ENCODE measurements at regions not wholly inside any gene's neighbourhood (a gene's known extent, or its start where the extent isn't known, plus 50 kb on each side); places are given as distances from the start of the nearest gene placed in this dataset.

DNA sequence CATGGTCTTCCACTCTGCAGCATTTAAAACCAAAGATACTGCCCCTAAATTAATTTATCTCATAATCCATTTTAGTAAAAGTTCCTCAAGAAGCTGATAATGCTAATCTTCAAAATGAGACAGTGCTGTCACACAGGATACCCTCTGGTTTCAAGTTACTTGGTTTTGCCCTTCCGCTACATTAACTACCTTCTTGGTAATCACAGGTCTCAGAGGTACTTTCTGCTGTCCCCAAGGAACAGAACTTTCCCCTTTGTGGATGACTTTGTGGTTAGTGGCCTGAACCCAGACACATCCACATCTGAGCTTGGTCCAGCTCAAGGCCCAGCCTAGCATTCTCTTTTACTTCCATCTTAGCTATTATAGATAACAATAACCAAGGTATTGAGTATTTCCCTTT lies 88.8 kb upstream of the TMEM26 start:
- no peak for DNase-seq (ENCODE audit: low spot score)
- no TSS peak for BruUV-seq (replicated peaks)

DNA sequence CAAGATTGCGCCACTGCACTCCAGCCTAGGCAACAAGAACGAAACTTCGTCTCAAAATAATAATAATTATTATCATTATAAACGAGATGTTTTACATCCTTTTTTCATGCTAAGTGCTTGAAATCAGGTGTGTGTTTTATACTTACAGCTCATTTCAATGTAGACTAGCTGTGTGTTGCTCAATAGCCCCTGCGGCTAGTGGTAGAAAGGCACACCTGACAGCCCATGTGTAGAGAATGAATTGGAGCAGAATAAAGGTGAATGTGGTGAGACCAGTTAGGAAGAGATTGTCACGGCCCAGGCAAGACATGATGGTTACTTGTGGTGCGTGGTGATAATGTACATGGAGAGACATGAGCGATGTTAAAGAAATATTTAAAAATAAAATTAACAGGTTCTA lies 86.7 kb upstream of the TMEM26 start:
- Histone ChIP-seq H3K4me1 (ENCODE audit: insufficient read depth, low read length, poor library complexity, severe bottlenecking) (no peaks in the 10 kb centered on the region), H4K20me1 (ENCODE audit: insufficient read depth, low read length) (no peaks in the 10 kb centered on the region), H3K9me3 (ENCODE audit: low read length) (no peaks in the 10 kb centered on the region), H2AFZ (ENCODE audit: low read length) (no peak overlapping the region), H3K4me2 (ENCODE audit: low read length) (no peak overlapping the region), H3K9me2 (ENCODE audit: insufficient read depth, low read length) (no peaks in the 10 kb centered on the region), H3K36me3 (ENCODE audit: insufficient read depth, low read length) (no peaks in the 10 kb centered on the region), H3K4me3 (ENCODE audit: low read depth, low read length, poor library complexity, severe bottlenecking) (no peak overlapping the region), H3K79me2 (ENCODE audit: insufficient read depth, low read depth, low read length) (no peaks in the 10 kb centered on the region), H3K27ac (ENCODE audit: low read depth, low read length, poor library complexity, severe bottlenecking) (no peak overlapping the region)
- BruUV-seq (replicated peaks) = no TSS peak
- no peak for DNase-seq (ENCODE audit: low spot score)
- CTCF ChIA-PET (ENCODE audit: unreplicated experiment) = no interaction called here
- intact Hi-C loops (cut with micrococcal nuclease; ENCODE audit: unreplicated experiment) = no loop called here
- POLR2A ChIA-PET = interaction anchor here (0.6 to 0.9 kb wide), 2 partner anchors 9 to 526 kb away, joined by 3 read pairs; no protein-coding TSS in a partner anchor
- no peak for TF ChIP-seq EZH2phosphoT487 (IDR thresholded peaks at IDR 0.05; ENCODE audit: borderline replicate concordance, low read depth, low read length)
- TF ChIP-seq, protein P1, sequence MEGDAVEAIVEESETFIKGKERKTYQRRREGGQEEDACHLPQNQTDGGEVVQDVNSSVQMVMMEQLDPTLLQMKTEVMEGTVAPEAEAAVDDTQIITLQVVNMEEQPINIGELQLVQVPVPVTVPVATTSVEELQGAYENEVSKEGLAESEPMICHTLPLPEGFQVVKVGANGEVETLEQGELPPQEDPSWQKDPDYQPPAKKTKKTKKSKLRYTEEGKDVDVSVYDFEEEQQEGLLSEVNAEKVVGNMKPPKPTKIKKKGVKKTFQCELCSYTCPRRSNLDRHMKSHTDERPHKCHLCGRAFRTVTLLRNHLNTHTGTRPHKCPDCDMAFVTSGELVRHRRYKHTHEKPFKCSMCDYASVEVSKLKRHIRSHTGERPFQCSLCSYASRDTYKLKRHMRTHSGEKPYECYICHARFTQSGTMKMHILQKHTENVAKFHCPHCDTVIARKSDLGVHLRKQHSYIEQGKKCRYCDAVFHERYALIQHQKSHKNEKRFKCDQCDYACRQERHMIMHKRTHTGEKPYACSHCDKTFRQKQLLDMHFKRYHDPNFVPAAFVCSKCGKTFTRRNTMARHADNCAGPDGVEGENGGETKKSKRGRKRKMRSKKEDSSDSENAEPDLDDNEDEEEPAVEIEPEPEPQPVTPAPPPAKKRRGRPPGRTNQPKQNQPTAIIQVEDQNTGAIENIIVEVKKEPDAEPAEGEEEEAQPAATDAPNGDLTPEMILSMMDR (conservative IDR thresholded peaks at IDR 0.05; ENCODE audit: low read length) = no peak

More for the DNA sequence above, 88.8 kb upstream of the TMEM26 start:
- Histone ChIP-seq H4K20me1 (ENCODE audit: insufficient read depth, low read length) (no peaks in the 10 kb centered on the region), H3K4me3 (ENCODE audit: low read depth, low read length, poor library complexity, severe bottlenecking) (no peak overlapping the region), H3K9me3 (ENCODE audit: low read length) (no peaks in the 10 kb centered on the region), H3K27ac (ENCODE audit: low read depth, low read length, poor library complexity, severe bottlenecking) (no peak overlapping the region), H3K79me2 (ENCODE audit: insufficient read depth, low read depth, low read length) (no peaks in the 10 kb centered on the region), H2AFZ (ENCODE audit: low read length) (no peak overlapping the region), H3K4me1 (ENCODE audit: insufficient read depth, low read length, poor library complexity, severe bottlenecking) (no peaks in the 10 kb centered on the region), H3K4me2 (ENCODE audit: low read length) (no peak overlapping the region), H3K9me2 (ENCODE audit: insufficient read depth, low read length) (no peaks in the 10 kb centered on the region), H3K36me3 (ENCODE audit: insufficient read depth, low read length) (no peaks in the 10 kb centered on the region)
- TF ChIP-seq EZH2phosphoT487 (IDR thresholded peaks at IDR 0.05; ENCODE audit: borderline replicate concordance, low read depth, low read length) = no peak
- TF ChIP-seq, protein P1 (conservative IDR thresholded peaks at IDR 0.05; ENCODE audit: low read length) = no peak
- POLR2A ChIA-PET = no interaction called here
- CTCF ChIA-PET (ENCODE audit: unreplicated experiment) = no interaction called here
- intact Hi-C loops (cut with micrococcal nuclease; ENCODE audit: unreplicated experiment) = no loop called here

DNA sequence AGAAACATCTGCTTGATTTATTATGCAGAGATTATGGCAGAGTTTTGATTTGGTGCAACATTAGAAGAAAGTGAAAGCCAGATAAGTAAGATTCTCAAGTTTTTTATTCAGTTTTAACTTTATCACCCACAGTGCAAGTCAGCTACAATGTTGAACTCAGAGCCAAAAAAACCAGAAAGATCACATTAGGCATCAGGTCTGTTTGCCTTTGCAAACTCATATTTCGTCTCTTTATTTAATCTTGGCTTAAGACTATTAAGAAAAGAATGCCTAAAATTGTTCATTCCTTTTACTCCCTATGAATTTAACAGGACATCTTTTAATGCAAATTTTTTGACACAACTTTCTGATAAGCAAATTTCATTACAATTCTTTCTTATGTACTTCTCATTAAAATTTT lies 76.0 kb upstream of the TMEM26 start:
- no peak for TF ChIP-seq EZH2phosphoT487 (IDR thresholded peaks at IDR 0.05; ENCODE audit: borderline replicate concordance, low read depth, low read length)
- TF ChIP-seq, protein P1 (conservative IDR thresholded peaks at IDR 0.05; ENCODE audit: low read length) = no peak
- H4K20me1 ChIP-seq (ENCODE audit: insufficient read depth, low read length) = no peaks in the 10 kb centered on the region
- no peaks in the 10 kb centered on the region for H3K4me1 ChIP-seq (ENCODE audit: insufficient read depth, low read length, poor library complexity, severe bottlenecking)
- DNase-seq (ENCODE audit: low spot score) = no peak
- no peak overlapping the region for H3K4me2 ChIP-seq (ENCODE audit: low read length)
- no peaks in the 10 kb centered on the region for H3K79me2 ChIP-seq (ENCODE audit: insufficient read depth, low read depth, low read length)
- H3K9me2 ChIP-seq (ENCODE audit: insufficient read depth, low read length) = no peaks in the 10 kb centered on the region
- POLR2A ChIA-PET = interaction anchor here (0.6 to 0.7 kb wide), 2 partner anchors 51 to 951 kb away, joined by 3 to 4 read pairs; no protein-coding TSS in a partner anchor
- H3K36me3 ChIP-seq (ENCODE audit: insufficient read depth, low read length) = no peaks in the 10 kb centered on the region
- CTCF ChIA-PET (ENCODE audit: unreplicated experiment) = no interaction called here
- H3K9me3 ChIP-seq (ENCODE audit: low read length) = no peaks in the 10 kb centered on the region
- BruUV-seq (replicated peaks) = no TSS peak
- H3K27ac ChIP-seq (ENCODE audit: low read depth, low read length, poor library complexity, severe bottlenecking) = no peak overlapping the region
- H2AFZ ChIP-seq (ENCODE audit: low read length) = no peak overlapping the region
- intact Hi-C loops (cut with micrococcal nuclease; ENCODE audit: unreplicated experiment) = no loop called here
- no peak overlapping the region for H3K4me3 ChIP-seq (ENCODE audit: low read depth, low read length, poor library complexity, severe bottlenecking)
